ENCODE measurements at regions not wholly inside any gene's neighbourhood (a gene's known extent, or its start where the extent isn't known, plus 50 kb on each side); places are given as distances from the start of the nearest gene placed in this dataset.

GRCh38 chr9:129435988-129436717 is 184.7 kb downstream of the C9orf50 start:
- FAIRE-seq (no peak), DNase-seq (ENCODE audit: low read depth, low spot score) (no peak)
- Histone ChIP-seq H4K20me1 (replicated peaks; ENCODE audit: control insufficient read depth, extremely low read depth, insufficient read depth, low read length) (no peaks in the 10 kb centered on the region), H3K4me1 (ENCODE audit: control insufficient read depth, extremely low read depth, insufficient read depth, low read length) (no peaks in the 10 kb centered on the region), H3K9ac (replicated peaks; ENCODE audit: extremely low read depth, insufficient read depth, low read length) (no peak overlapping the region), H3K27ac (ENCODE audit: insufficient read depth, low read depth, low read length) (no peak overlapping the region), H3K9me1 (replicated peaks; ENCODE audit: control insufficient read depth, extremely low read depth, insufficient read depth, low read length) (no peaks in the 10 kb centered on the region), H2AFZ (ENCODE audit: low read depth, low read length) (no peak overlapping the region), H3K4me2 (ENCODE audit: insufficient read depth, low read length) (no peak overlapping the region), H3K27me3 (ENCODE audit: control insufficient read depth in 2 of 2, insufficient read depth in 2 of 2, low read length in 2 of 2) (peaks cover 24 to 32% of the 10 kb centered on the region in 2 experiments), H3K9me3 (replicated peaks; ENCODE audit: control insufficient read depth, insufficient read depth, low read length) (no peaks in the 10 kb centered on the region), H3K4me3 (replicated peaks in 1 of 3; ENCODE audit: insufficient read depth in 1 of 3, low read depth in 1 of 3, low read length in 3 of 3) (no peak overlapping the region), H3K36me3 (ENCODE audit: control insufficient read depth in 2 of 2, extremely low read depth in 1 of 2, insufficient read depth in 2 of 2, low read length in 2 of 2) (no peaks in the 10 kb centered on the region), H3K79me2 (ENCODE audit: control insufficient read depth, insufficient read depth, low read length) (no peaks in the 10 kb centered on the region)
- dilution Hi-C loops (cut with MboI; ENCODE audit: extremely low pct_ligation_motif_present, low sequenced_read_pairs), result no loop called here
- no TSS peak for BruUV-seq (replicated peaks)
- intact Hi-C loops (cut with micrococcal nuclease), result no loop called here
- no peak for TF ChIP-seq CTCF (IDR thresholded peaks at IDR 0.05; ENCODE audit: extremely low read depth in 1 of 2, insufficient read depth in 1 of 2, low read depth in 1 of 2, low read length in 2 of 2)
- TF ChIP-seq EZH2 (IDR thresholded peaks at IDR 0.05; ENCODE audit: borderline replicate concordance, low read depth, low read length, severe bottlenecking), result no peak
- TF ChIP-seq POLR2AphosphoS5 (IDR thresholded peaks at IDR 0.05; ENCODE audit: insufficient read depth, low read depth, low read length), result no peak
- ChIA-PET POLR2A (no interaction called here), CTCF (interaction anchor here (1.0 to 1.5 kb wide), 3 partner anchors 23 to 61 kb away, joined by 3 to 5 read pairs (median 4); no protein-coding TSS in a partner anchor)

- no peaks in the 10 kb centered on the region for H3K36me3 ChIP-seq (ENCODE audit: control insufficient read depth in 2 of 2, extremely low read depth in 1 of 2, insufficient read depth in 2 of 2, low read length in 2 of 2)
- no peak overlapping the region for H2AFZ ChIP-seq (ENCODE audit: low read depth, low read length)
- H3K9ac ChIP-seq (replicated peaks; ENCODE audit: extremely low read depth, insufficient read depth, low read length), result no peak overlapping the region
- dilution Hi-C loops (cut with MboI; ENCODE audit: extremely low pct_ligation_motif_present, low sequenced_read_pairs), result no loop called here
- no peak for TF ChIP-seq FOS (IDR thresholded peaks at IDR 0.05; ENCODE audit: borderline replicate concordance, insufficient read depth, low read length)
- no peak for TF ChIP-seq POLR2A (IDR thresholded peaks at IDR 0.05; ENCODE audit: low read depth, low read length)
- TF ChIP-seq MYC (IDR thresholded peaks at IDR 0.05; ENCODE audit: low read depth, low read length), result no peak
- no peak for TF ChIP-seq POLR2AphosphoS5 (IDR thresholded peaks at IDR 0.05; ENCODE audit: insufficient read depth, low read depth, low read length)
- no peak for TF ChIP-seq JUN (IDR thresholded peaks at IDR 0.05; ENCODE audit: borderline replicate concordance, insufficient read depth, insufficient read length, low read depth)
- TF ChIP-seq CTCF (IDR thresholded peaks at IDR 0.05; ENCODE audit: extremely low read depth in 1 of 2, insufficient read depth in 1 of 2, low read depth in 1 of 2, low read length in 2 of 2), result no peak
- POLR2A ChIA-PET, result no interaction called here
- H3K27me3 ChIP-seq (ENCODE audit: control insufficient read depth in 2 of 2, insufficient read depth in 2 of 2, low read length in 2 of 2), result peaks cover 24 to 30% of the 10 kb centered on the region in 2 experiments
- H3K79me2 ChIP-seq (ENCODE audit: control insufficient read depth, insufficient read depth, low read length), result no peaks in the 10 kb centered on the region
- DNase-seq (ENCODE audit: low read depth, low spot score) (no peak), FAIRE-seq (no peak)
- no peaks in the 10 kb centered on the region for H3K4me1 ChIP-seq (ENCODE audit: control insufficient read depth, extremely low read depth, insufficient read depth, low read length)
- CTCF ChIA-PET, result no interaction called here
- no peaks in the 10 kb centered on the region for H3K9me1 ChIP-seq (replicated peaks; ENCODE audit: control insufficient read depth, extremely low read depth, insufficient read depth, low read length)
- no peak overlapping the region for H3K4me3 ChIP-seq (replicated peaks in 1 of 3; ENCODE audit: insufficient read depth in 1 of 3, low read depth in 1 of 3, low read length in 3 of 3)
- no peak overlapping the region for H3K4me2 ChIP-seq (ENCODE audit: insufficient read depth, low read length)
- intact Hi-C loops (cut with micrococcal nuclease), result no loop called here
- no peak overlapping the region for H3K27ac ChIP-seq (ENCODE audit: insufficient read depth, low read depth, low read length)
- no peaks in the 10 kb centered on the region for H4K20me1 ChIP-seq (replicated peaks; ENCODE audit: control insufficient read depth, extremely low read depth, insufficient read depth, low read length)
- H3K9me3 ChIP-seq (replicated peaks; ENCODE audit: control insufficient read depth, insufficient read depth, low read length), result no peaks in the 10 kb centered on the region
- no TSS peak for BruUV-seq (replicated peaks)
Observed at GRCh38 chr9:129435291-129435690, 185.6 kb downstream of the C9orf50 start.

Measured in endothelial cell of umbilical vein (primary cell).